GM23338 (cell line): ENCODE measurements at regions not wholly inside any gene's neighbourhood (a gene's known extent, or its start where the extent isn't known, plus 50 kb on each side); places are given as distances from the start of the nearest gene placed in this dataset.

Experiments used
- ATAC-seq: fragments of 200-7000 bp; cut with Tn5 transposase; 3 replicates; pipeline ENCODE4 v1.9.1; 2020
- DNase-seq: peaks from one replicate; pipeline ENCODE4 v3.0.0-alpha.2; 2015; ENCODE audit warnings: low spot score
- H2AFZ ChIP-seq: fragments of 200-600 bp; sonication (generic); 2 replicates; pipeline ENCODE4 v1.8.0; 2016; ENCODE audit warnings: antibody characterized with exemption, mild to moderate bottlenecking, moderate library complexity
- H3F3A ChIP-seq: fragments of 200-600 bp; sonication (generic); replicated peaks from 2 replicates; pipeline ENCODE4 v1.8.0; 2017; ENCODE audit warnings: antibody characterized with exemption, mixed run types, low read depth
- H3K27ac ChIP-seq: fragments of 200-600 bp; sonication (generic); 2 replicates; pipeline ENCODE4 v1.6.1; 2016; ENCODE audit warnings: low read depth
- H3K27me3 ChIP-seq: fragments of 200-600 bp; sonication (generic); 2 replicates; pipeline ENCODE4 v1.8.0; 2016; ENCODE audit warnings: mild to moderate bottlenecking, mixed run types, moderate library complexity; ENCODE audit not compliant: insufficient read depth
- H3K36me3 ChIP-seq: fragments of 200-600 bp; sonication (generic); 2 replicates; pipeline ENCODE4 v1.8.0; 2016; ENCODE audit warnings: mild to moderate bottlenecking; ENCODE audit not compliant: insufficient read depth
- H3K4me1 ChIP-seq: fragments of 200-600 bp; sonication (generic); 2 replicates; pipeline ENCODE4 v1.8.0; 2016; ENCODE audit warnings: mild to moderate bottlenecking, moderate library complexity; ENCODE audit not compliant: insufficient read depth
- H3K4me2 ChIP-seq: fragments of 200-600 bp; sonication (generic); 2 replicates; pipeline ENCODE4 v1.7.1; 2017; ENCODE audit warnings: mixed run types
- H3K4me3 ChIP-seq: fragments of 200-600 bp; sonication (generic); 2 replicates; pipeline ENCODE4 v1.6.1; 2016; ENCODE audit warnings: mixed run types
- H3K79me2 ChIP-seq: fragments of 200-600 bp; sonication (generic); replicated peaks from 2 replicates; pipeline ENCODE4 v1.8.0; 2017; ENCODE audit warnings: mild to moderate bottlenecking; ENCODE audit not compliant: insufficient read depth
- H3K9me2 ChIP-seq: fragments of 200-600 bp; sonication (generic); 2 replicates; pipeline ENCODE4 v1.8.0; 2017; ENCODE audit not compliant: insufficient read depth
- H4K20me1 ChIP-seq: fragments of 200-600 bp; sonication (generic); replicated peaks from 2 replicates; pipeline ENCODE4 v1.8.0; 2017; ENCODE audit warnings: mild to moderate bottlenecking; ENCODE audit not compliant: insufficient read depth
- H3K27ac Mint-ChIP-seq: 2 replicates; pipeline ENCODE4 v1.8.0; 2020; ENCODE audit warnings: inconsistent platforms, mild to moderate bottlenecking, moderate library complexity, mixed read lengths
- H3K27me3 Mint-ChIP-seq: 3 replicates; pipeline ENCODE4 v1.8.0; 2022; ENCODE audit warnings: low read depth, mild to moderate bottlenecking, moderate library complexity, mixed read lengths, inconsistent platforms; ENCODE audit not compliant: insufficient read depth, poor library complexity
- H3K36me3 Mint-ChIP-seq: 3 replicates; pipeline ENCODE4 v1.8.0; 2021; ENCODE audit warnings: low read depth, mild to moderate bottlenecking, inconsistent platforms, moderate library complexity, mixed read lengths
- H3K4me1 Mint-ChIP-seq: 3 replicates; pipeline ENCODE4 v1.8.0; 2020; ENCODE audit warnings: mild to moderate bottlenecking, inconsistent platforms, mixed read lengths
- H3K4me3 Mint-ChIP-seq: 3 replicates; pipeline ENCODE4 v1.8.0; 2021; ENCODE audit warnings: moderate library complexity, mild to moderate bottlenecking, inconsistent platforms, mixed read lengths
- H3K9me3 Mint-ChIP-seq: 3 replicates; pipeline ENCODE4 v1.8.0; 2020; ENCODE audit warnings: moderate library complexity, mild to moderate bottlenecking, inconsistent platforms, mixed read lengths
- CREB1 ChIP-seq: fragments of 250-450 bp; sonication (Bioruptor Pico); IDR thresholded peaks from 2 replicates; pipeline ENCODE4 v1.5.0; 2020; ENCODE audit warnings: low read depth, mild to moderate bottlenecking, moderate library complexity
- EZH2 ChIP-seq: fragments of 200-600 bp; sonication (generic); IDR thresholded peaks from one replicate; pipeline ENCODE4 v1.8.0; 2017; ENCODE audit warnings: antibody characterized with exemption, mild to moderate bottlenecking, low read depth; ENCODE audit not compliant: unreplicated experiment
- EZH2phosphoT487 ChIP-seq: fragments of 200-600 bp; sonication (generic); IDR thresholded peaks from one replicate; pipeline ENCODE4 v1.8.1; 2018; ENCODE audit warnings: antibody characterized with exemption; ENCODE audit not compliant: unreplicated experiment
- JUNB ChIP-seq: IDR thresholded peaks from one replicate; pipeline ENCODE4 v1.6.1; 2016; ENCODE audit warnings: antibody characterized with exemption; ENCODE audit not compliant: unreplicated experiment
- NANOG ChIP-seq: IDR thresholded peaks from 2 replicates; pipeline ENCODE4 v1.6.1; 2016; ENCODE audit warnings: antibody characterized with exemption, borderline replicate concordance
- POLR2AphosphoS5 ChIP-seq: IDR thresholded peaks from 2 replicates; pipeline ENCODE4 v1.6.1; 2016; ENCODE audit warnings: antibody characterized with exemption, low read depth
- STAT1 ChIP-seq: IDR thresholded peaks from one replicate; pipeline ENCODE4 v1.6.1; 2016; ENCODE audit warnings: antibody characterized with exemption; ENCODE audit not compliant: unreplicated experiment
- ZNF114 ChIP-seq: fragments of 250-450 bp; sonication (Bioruptor Pico); IDR thresholded peaks from 2 replicates; pipeline ENCODE4 v1.5.0; 2020; ENCODE audit warnings: mild to moderate bottlenecking, moderate library complexity
- ZNF331 ChIP-seq: fragments of 250-450 bp; sonication (Bioruptor Pico); IDR thresholded peaks from 2 replicates; pipeline ENCODE4 v1.5.0; 2020; ENCODE audit warnings: low read depth, mild to moderate bottlenecking, moderate library complexity
- TF ChIP-seq, protein P1 (sequence below): fragments of 250-450 bp; sonication (Bioruptor Pico); IDR thresholded peaks from 2 replicates; pipeline ENCODE4 v1.5.0; 2020; ENCODE audit warnings: mild to moderate bottlenecking, moderate library complexity
- TF ChIP-seq, protein P2 (sequence below): IDR thresholded peaks from one replicate; pipeline ENCODE4 v1.6.1; 2018; ENCODE audit warnings: antibody characterized with exemption; ENCODE audit not compliant: unreplicated experiment
- TF ChIP-seq, protein P3 (sequence below), 2 experiments: fragments of 200-600 bp in 1 of 2; sonication (generic) in 1 of 2; conservative IDR thresholded peaks; 2 replicates each; pipeline versions ENCODE4 v1.5.1 to v1.6.1; 2016 to 2017; ENCODE audit warnings: antibody characterized with exemption in 2 of 2, low read depth in 2 of 2, mild to moderate bottlenecking in 2 of 2, moderate library complexity in 1 of 2
- TF ChIP-seq, protein P4 (sequence below): IDR thresholded peaks from 2 replicates; pipeline ENCODE4 v1.6.1; 2016; ENCODE audit warnings: antibody characterized with exemption

DNA sequence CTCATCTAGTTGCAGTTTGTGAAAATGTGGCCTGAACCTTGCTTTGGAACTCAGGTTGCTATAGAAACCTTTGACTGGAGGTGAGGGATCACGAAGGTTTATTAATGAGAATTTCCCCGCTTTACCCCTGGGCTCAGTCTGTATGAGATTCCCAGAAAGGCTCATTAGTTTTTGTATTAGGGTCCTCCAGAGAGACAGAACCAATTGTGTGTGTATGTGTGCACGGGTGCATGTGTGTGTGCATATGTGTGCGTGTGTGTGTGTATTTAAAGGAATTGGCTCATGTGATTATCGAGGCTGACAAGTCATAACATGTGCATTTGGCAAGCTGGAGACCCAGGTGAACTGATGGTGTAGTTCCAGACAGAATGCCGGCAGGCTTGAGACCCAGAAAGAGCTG lies 113.8 kb upstream of the DLX2 start:
- Histone ChIP-seq H3K4me3 (no peak overlapping the region), H3F3A (no peaks in the 10 kb centered on the region), H3K27me3 (no peaks in the 10 kb centered on the region), H3K27ac (no peak overlapping the region), H2AFZ (0 out of 2 replicates have a peak overlapping the region, but pooled peaks have one; percentile 98), H4K20me1 (no peaks in the 10 kb centered on the region), H3K4me1 (peaks cover 3% of the 10 kb centered on the region; the same call in 1 of the 2 replicates), H3K36me3 (no peaks in the 10 kb centered on the region), H3K4me2 (no peak overlapping the region), H3K79me2 (no peaks in the 10 kb centered on the region), H3K9me2 (no peaks in the 10 kb centered on the region)
- H3K4me3 Mint-ChIP-seq: no peak overlapping the region
- TF ChIP-seq, protein P1, sequence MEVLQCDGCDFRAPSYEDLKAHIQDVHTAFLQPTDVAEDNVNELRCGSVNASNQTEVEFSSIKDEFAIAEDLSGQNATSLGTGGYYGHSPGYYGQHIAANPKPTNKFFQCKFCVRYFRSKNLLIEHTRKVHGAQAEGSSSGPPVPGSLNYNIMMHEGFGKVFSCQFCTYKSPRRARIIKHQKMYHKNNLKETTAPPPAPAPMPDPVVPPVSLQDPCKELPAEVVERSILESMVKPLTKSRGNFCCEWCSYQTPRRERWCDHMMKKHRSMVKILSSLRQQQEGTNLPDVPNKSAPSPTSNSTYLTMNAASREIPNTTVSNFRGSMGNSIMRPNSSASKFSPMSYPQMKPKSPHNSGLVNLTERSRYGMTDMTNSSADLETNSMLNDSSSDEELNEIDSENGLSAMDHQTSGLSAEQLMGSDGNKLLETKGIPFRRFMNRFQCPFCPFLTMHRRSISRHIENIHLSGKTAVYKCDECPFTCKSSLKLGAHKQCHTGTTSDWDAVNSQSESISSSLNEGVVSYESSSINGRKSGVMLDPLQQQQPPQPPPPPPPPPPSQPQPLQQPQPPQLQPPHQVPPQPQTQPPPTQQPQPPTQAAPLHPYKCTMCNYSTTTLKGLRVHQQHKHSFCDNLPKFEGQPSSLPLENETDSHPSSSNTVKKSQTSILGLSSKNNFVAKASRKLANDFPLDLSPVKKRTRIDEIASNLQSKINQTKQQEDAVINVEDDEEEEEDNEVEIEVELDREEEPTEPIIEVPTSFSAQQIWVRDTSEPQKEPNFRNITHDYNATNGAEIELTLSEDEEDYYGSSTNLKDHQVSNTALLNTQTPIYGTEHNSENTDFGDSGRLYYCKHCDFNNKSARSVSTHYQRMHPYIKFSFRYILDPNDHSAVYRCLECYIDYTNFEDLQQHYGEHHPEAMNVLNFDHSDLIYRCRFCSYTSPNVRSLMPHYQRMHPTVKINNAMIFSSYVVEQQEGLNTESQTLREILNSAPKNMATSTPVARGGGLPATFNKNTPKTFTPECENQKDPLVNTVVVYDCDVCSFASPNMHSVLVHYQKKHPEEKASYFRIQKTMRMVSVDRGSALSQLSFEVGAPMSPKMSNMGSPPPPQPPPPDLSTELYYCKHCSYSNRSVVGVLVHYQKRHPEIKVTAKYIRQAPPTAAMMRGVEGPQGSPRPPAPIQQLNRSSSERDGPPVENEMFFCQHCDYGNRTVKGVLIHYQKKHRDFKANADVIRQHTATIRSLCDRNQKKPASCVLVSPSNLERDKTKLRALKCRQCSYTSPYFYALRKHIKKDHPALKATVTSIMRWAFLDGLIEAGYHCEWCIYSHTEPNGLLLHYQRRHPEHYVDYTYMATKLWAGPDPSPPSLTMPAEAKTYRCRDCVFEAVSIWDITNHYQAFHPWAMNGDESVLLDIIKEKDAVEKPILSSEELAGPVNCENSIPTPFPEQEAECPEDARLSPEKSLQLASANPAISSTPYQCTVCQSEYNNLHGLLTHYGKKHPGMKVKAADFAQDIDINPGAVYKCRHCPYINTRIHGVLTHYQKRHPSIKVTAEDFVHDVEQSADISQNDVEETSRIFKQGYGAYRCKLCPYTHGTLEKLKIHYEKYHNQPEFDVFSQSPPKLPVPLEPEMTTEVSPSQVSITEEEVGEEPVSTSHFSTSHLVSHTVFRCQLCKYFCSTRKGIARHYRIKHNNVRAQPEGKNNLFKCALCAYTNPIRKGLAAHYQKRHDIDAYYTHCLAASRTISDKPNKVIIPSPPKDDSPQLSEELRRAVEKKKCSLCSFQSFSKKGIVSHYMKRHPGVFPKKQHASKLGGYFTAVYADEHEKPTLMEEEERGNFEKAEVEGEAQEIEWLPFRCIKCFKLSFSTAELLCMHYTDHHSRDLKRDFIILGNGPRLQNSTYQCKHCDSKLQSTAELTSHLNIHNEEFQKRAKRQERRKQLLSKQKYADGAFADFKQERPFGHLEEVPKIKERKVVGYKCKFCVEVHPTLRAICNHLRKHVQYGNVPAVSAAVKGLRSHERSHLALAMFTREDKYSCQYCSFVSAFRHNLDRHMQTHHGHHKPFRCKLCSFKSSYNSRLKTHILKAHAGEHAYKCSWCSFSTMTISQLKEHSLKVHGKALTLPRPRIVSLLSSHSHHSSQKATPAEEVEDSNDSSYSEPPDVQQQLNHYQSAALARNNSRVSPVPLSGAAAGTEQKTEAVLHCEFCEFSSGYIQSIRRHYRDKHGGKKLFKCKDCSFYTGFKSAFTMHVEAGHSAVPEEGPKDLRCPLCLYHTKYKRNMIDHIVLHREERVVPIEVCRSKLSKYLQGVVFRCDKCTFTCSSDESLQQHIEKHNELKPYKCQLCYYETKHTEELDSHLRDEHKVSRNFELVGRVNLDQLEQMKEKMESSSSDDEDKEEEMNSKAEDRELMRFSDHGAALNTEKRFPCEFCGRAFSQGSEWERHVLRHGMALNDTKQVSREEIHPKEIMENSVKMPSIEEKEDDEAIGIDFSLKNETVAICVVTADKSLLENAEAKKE (CRISPR knock-in tag): no peak
- TF ChIP-seq, protein P2, sequence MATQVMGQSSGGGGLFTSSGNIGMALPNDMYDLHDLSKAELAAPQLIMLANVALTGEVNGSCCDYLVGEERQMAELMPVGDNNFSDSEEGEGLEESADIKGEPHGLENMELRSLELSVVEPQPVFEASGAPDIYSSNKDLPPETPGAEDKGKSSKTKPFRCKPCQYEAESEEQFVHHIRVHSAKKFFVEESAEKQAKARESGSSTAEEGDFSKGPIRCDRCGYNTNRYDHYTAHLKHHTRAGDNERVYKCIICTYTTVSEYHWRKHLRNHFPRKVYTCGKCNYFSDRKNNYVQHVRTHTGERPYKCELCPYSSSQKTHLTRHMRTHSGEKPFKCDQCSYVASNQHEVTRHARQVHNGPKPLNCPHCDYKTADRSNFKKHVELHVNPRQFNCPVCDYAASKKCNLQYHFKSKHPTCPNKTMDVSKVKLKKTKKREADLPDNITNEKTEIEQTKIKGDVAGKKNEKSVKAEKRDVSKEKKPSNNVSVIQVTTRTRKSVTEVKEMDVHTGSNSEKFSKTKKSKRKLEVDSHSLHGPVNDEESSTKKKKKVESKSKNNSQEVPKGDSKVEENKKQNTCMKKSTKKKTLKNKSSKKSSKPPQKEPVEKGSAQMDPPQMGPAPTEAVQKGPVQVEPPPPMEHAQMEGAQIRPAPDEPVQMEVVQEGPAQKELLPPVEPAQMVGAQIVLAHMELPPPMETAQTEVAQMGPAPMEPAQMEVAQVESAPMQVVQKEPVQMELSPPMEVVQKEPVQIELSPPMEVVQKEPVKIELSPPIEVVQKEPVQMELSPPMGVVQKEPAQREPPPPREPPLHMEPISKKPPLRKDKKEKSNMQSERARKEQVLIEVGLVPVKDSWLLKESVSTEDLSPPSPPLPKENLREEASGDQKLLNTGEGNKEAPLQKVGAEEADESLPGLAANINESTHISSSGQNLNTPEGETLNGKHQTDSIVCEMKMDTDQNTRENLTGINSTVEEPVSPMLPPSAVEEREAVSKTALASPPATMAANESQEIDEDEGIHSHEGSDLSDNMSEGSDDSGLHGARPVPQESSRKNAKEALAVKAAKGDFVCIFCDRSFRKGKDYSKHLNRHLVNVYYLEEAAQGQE: no peak
- TF ChIP-seq EZH2phosphoT487: no peak
- TF ChIP-seq, protein P3, sequence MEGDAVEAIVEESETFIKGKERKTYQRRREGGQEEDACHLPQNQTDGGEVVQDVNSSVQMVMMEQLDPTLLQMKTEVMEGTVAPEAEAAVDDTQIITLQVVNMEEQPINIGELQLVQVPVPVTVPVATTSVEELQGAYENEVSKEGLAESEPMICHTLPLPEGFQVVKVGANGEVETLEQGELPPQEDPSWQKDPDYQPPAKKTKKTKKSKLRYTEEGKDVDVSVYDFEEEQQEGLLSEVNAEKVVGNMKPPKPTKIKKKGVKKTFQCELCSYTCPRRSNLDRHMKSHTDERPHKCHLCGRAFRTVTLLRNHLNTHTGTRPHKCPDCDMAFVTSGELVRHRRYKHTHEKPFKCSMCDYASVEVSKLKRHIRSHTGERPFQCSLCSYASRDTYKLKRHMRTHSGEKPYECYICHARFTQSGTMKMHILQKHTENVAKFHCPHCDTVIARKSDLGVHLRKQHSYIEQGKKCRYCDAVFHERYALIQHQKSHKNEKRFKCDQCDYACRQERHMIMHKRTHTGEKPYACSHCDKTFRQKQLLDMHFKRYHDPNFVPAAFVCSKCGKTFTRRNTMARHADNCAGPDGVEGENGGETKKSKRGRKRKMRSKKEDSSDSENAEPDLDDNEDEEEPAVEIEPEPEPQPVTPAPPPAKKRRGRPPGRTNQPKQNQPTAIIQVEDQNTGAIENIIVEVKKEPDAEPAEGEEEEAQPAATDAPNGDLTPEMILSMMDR (conservative IDR thresholded peaks at IDR 0.05; ENCODE audit: low read depth in 2 of 2): no peak
- no peak for TF ChIP-seq CREB1
- TF ChIP-seq, protein P4, sequence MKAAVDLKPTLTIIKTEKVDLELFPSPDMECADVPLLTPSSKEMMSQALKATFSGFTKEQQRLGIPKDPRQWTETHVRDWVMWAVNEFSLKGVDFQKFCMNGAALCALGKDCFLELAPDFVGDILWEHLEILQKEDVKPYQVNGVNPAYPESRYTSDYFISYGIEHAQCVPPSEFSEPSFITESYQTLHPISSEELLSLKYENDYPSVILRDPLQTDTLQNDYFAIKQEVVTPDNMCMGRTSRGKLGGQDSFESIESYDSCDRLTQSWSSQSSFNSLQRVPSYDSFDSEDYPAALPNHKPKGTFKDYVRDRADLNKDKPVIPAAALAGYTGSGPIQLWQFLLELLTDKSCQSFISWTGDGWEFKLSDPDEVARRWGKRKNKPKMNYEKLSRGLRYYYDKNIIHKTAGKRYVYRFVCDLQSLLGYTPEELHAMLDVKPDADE: no peak
- TF ChIP-seq JUNB: no peak
- no peak for TF ChIP-seq POLR2AphosphoS5
- no peak for TF ChIP-seq EZH2
- TF ChIP-seq ZNF331 (CRISPR knock-in tag): no peak
- TF ChIP-seq STAT1: no peak
- no peak for TF ChIP-seq ZNF114 (CRISPR knock-in tag)
- TF ChIP-seq NANOG: no peak
- no peaks in the 10 kb centered on the region for H3K9me3 Mint-ChIP-seq
- no peak overlapping the region for H3K27ac Mint-ChIP-seq
- H3K4me1 Mint-ChIP-seq: peaks cover 20% of the 10 kb centered on the region
- H3K36me3 Mint-ChIP-seq: no peaks in the 10 kb centered on the region
- no peaks in the 10 kb centered on the region for H3K27me3 Mint-ChIP-seq
- ATAC-seq (no peak), DNase-seq (no peak)
